Endodermal cell (in vitro differentiated cells): ENCODE measurements at regions not wholly inside any gene's neighbourhood (a gene's known extent, or its start where the extent isn't known, plus 50 kb on each side); places are given as distances from the start of the nearest gene placed in this dataset.
"Not testable (repeated sequence)": the region's sequence is repeated elsewhere in the genome, so short reads cannot be mapped to it uniquely, and the experiment has no call there.

Source experiments
- DNase-seq: peaks from one replicate; pipeline ENCODE4 v3.0.0-alpha.2; 2017
- H3K27ac ChIP-seq: 2 replicates; pipeline ENCODE4 v1.5.1; 2013; ENCODE audit warnings: mild to moderate bottlenecking, low read depth, low read length, moderate library complexity
- H3K27me3 ChIP-seq: 2 replicates; pipeline ENCODE4 v1.6.1; 2013; ENCODE audit warnings: mild to moderate bottlenecking, low read length, moderate library complexity; ENCODE audit not compliant: insufficient read depth, control insufficient read depth, poor library complexity, severe bottlenecking
- H3K36me3 ChIP-seq: 2 replicates; pipeline ENCODE4 v1.7.0; 2013; ENCODE audit warnings: mild to moderate bottlenecking, low read length, moderate library complexity; ENCODE audit not compliant: control insufficient read depth, insufficient read depth
- H3K4me1 ChIP-seq: one replicate; pipeline ENCODE4 v1.7.0; 2013; ENCODE audit warnings: low read length; ENCODE audit not compliant: control insufficient read depth, insufficient read depth
- H3K4me3 ChIP-seq: 2 replicates; pipeline ENCODE4 v1.5.1; 2013; ENCODE audit warnings: mild to moderate bottlenecking, low read length, moderate library complexity
- H3K9ac ChIP-seq: 2 replicates; pipeline ENCODE4 v1.6.1; 2013; ENCODE audit warnings: mild to moderate bottlenecking, low read length, moderate library complexity; ENCODE audit not compliant: poor library complexity, severe bottlenecking; ENCODE audit errors: extremely low read depth
- H3K9me3 ChIP-seq: 2 replicates; pipeline ENCODE4 v1.6.1; 2013; ENCODE audit warnings: mild to moderate bottlenecking, low read length, moderate library complexity; ENCODE audit not compliant: control insufficient read depth
- H3K27ac Mint-ChIP-seq: 2 replicates; pipeline ENCODE4 v1.8.0; 2020; ENCODE audit warnings: mixed read lengths
- H3K27me3 Mint-ChIP-seq: 2 replicates; pipeline ENCODE4 v1.8.0; 2021; ENCODE audit warnings: mild to moderate bottlenecking, mixed read lengths; ENCODE audit not compliant: insufficient read depth
- H3K36me3 Mint-ChIP-seq: 2 replicates; pipeline ENCODE4 v1.8.0; 2020; ENCODE audit warnings: low read depth, mixed read lengths
- H3K4me1 Mint-ChIP-seq: 2 replicates; pipeline ENCODE4 v1.8.0; 2020; ENCODE audit warnings: mixed read lengths
- H3K4me3 Mint-ChIP-seq: 2 replicates; pipeline ENCODE4 v1.8.0; 2020; ENCODE audit warnings: mild to moderate bottlenecking, moderate library complexity, mixed read lengths
- H3K9me3 Mint-ChIP-seq: 2 replicates; pipeline ENCODE4 v1.8.0; 2020; ENCODE audit warnings: mild to moderate bottlenecking, mixed read lengths
- WGBS, 2 experiments: methylation state at CpG; one replicate each; pipeline versions ENCODE4 v1.1.5 to v1.1.7; 2013; ENCODE audit warnings: missing lambda C conversion rate in 2 of 2, mixed read lengths in 1 of 2; ENCODE audit not compliant: insufficient coverage in 1 of 2, insufficient read length in 1 of 2; 5-methylcytosine and 5-hydroxymethylcytosine counted together
- TF ChIP-seq, protein P1 (sequence below): fragments of 200-600 bp; sonication (generic); conservative IDR thresholded peaks from 2 replicates; pipeline ENCODE4 v1.5.0; 2021; ENCODE audit warnings: antibody characterized with exemption, mild to moderate bottlenecking

DNA sequence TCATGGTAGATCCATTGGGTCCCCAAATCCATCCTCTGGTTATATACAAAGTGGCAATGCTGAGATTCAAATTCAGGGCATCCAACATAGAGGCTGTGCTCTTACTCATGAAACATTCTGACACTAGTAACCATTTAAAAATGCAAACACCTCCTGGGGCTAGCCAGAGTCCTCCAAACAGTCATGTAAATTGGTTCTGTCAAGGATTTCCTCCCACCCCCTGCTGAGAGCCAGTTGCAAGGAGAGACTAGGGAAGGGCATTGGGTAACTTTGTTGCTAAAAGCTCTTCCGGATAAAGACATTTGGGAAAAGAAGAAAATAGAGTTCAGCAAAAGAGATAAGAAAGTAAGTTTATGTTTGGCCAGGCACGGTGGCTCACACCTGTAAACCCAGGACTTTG lies 58.3 kb downstream of the ART5 start:
- H3K4me1 ChIP-seq, H3K9me3 ChIP-seq, H3K4me3 ChIP-seq, H3K36me3 ChIP-seq, H3K9me3 Mint-ChIP-seq, H3K27ac Mint-ChIP-seq, H3K27ac ChIP-seq, H3K27me3 ChIP-seq, H3K36me3 Mint-ChIP-seq, H3K4me3 Mint-ChIP-seq, H3K9ac ChIP-seq: not testable (repeated sequence)
- WGBS, 2 experiments: 50 to 56% methylated on average over 1 to 2 of the region's 2 CpGs
- Mint-ChIP-seq H3K27me3 (peaks cover 35% of the 10 kb centered on the region), H3K4me1 (peaks cover 33% of the 10 kb centered on the region)
- peak; percentile 83 for DNase-seq

GRCh38 chr11:3581389-3581725 lies 60.4 kb downstream of the ART5 start:
- not testable (repeated sequence) for DNase-seq, H3K9me3 ChIP-seq, H3K27me3 ChIP-seq, H3K27ac Mint-ChIP-seq, H3K9me3 Mint-ChIP-seq, H3K4me3 ChIP-seq, H3K9ac ChIP-seq, H3K36me3 ChIP-seq, H3K36me3 Mint-ChIP-seq, H3K27ac ChIP-seq, H3K4me1 ChIP-seq
- Mint-ChIP-seq H3K4me1 (peaks cover 34% of the 10 kb centered on the region), H3K4me3 (peak overlapping the region; percentile 71), H3K27me3 (peaks cover 31% of the 10 kb centered on the region)
- 49 to 70% methylated on average over 2 to 10 of the region's 10 CpGs for WGBS, 2 experiments

DNA sequence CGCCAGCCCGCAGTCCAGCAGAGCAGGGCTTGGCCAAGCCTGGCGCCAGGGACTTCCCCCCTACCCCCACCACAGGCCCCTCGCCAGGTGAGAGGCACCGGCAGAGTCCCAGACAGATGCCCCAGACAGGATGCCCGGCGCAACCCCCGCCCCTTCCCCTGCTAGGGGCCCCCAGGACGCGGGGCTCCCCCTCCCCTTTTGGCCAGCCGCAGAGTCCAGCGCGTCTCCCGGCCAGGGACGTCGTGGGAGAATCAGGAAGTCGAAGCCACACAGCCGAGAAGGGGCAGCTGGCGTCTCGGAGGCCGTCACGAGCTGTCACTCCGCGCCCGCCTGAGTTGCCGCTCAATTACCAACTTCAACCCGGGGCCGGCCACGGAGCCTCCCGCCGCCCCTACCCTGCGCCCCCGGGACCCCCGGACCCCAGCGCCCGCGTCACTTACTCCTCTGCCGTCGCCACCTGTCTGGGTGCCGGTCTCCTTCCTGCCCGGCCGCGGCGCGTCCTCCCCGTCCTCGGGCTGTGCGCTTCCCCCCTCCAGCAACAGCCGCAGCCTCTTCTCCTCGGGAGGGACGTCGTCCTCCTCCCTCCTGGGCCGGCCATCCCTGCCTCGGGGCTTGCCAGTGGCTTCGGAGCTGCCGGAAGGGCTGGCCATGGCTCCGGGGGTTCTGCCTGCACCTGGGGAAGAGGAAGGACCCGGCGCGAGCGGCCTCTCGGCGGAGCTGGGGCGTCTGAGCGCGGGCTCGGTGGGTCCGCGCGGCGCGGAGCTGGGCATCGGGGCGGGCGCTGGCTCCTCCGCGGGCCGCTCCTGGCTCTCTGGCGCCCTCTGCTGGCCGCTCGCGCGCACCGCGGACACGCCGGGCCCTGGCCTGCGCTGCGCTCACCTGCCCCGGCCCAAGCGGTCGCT lies 61.1 kb downstream of the ART5 start:
- not testable (repeated sequence) for H3K9me3 ChIP-seq, H3K4me1 ChIP-seq, H3K36me3 Mint-ChIP-seq, H3K27ac ChIP-seq, H3K27me3 ChIP-seq, H3K36me3 ChIP-seq, H3K9ac ChIP-seq, H3K27ac Mint-ChIP-seq, H3K9me3 Mint-ChIP-seq
- 1% methylated on average over 25 to 89 of the region's 92 CpGs for WGBS, 2 experiments
- Mint-ChIP-seq H3K4me3 (peak overlapping the region; percentile 71), H3K27me3 (peaks cover 31% of the 10 kb centered on the region), H3K4me1 (peaks cover 39% of the 10 kb centered on the region)
- peak; percentile 91 for DNase-seq
- H3K4me3 ChIP-seq: peak overlapping the region; percentile 81
- TF ChIP-seq, protein P1, sequence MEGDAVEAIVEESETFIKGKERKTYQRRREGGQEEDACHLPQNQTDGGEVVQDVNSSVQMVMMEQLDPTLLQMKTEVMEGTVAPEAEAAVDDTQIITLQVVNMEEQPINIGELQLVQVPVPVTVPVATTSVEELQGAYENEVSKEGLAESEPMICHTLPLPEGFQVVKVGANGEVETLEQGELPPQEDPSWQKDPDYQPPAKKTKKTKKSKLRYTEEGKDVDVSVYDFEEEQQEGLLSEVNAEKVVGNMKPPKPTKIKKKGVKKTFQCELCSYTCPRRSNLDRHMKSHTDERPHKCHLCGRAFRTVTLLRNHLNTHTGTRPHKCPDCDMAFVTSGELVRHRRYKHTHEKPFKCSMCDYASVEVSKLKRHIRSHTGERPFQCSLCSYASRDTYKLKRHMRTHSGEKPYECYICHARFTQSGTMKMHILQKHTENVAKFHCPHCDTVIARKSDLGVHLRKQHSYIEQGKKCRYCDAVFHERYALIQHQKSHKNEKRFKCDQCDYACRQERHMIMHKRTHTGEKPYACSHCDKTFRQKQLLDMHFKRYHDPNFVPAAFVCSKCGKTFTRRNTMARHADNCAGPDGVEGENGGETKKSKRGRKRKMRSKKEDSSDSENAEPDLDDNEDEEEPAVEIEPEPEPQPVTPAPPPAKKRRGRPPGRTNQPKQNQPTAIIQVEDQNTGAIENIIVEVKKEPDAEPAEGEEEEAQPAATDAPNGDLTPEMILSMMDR: peak; percentile 89

DNA sequence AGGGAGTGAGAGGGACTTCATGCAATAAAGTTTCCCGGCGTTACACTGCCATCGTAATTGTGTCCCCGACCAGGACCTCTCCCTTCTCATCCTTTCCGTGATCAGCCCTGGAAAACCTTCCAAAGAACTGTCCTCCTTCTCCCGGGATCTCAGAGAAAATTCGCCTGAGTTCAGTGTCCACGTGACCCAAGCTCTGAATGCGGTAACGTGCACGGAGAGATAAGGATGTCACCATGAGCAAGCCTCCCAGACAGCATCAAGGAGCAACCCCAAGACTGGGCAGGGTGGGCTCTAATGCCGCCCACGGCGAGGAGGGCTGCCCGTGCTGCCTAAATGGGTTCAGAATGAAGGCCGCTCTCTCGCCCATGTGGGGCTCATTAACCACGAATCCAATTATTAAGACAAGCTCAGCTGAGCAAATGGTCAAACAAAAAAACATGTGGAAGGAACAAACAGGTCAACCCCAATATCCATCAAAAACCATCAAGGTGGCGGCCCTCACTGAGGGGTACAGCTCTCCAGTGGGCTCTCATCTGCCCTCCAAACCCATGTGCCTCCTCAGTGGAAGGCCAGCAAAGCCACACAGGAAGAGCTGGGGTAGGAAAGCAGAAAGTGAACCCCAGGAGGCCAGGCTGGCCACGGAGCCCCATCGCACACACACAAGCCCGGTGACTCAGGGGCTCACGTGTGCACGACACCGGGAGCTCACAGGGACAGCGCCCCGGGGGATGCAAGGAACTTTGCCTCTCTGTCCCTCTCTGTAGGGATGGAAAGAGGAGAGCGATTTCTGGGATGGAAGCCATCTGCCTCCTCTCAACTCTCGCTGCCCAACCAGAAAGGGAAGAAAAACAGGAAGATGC lies 62.0 kb downstream of the ART5 start:
- Mint-ChIP-seq H3K4me3 (peak overlapping the region; percentile 71), H3K4me1 (peaks cover 39% of the 10 kb centered on the region), H3K27me3 (peaks cover 31% of the 10 kb centered on the region)
- H3K27ac Mint-ChIP-seq, H3K27me3 ChIP-seq, H3K27ac ChIP-seq, H3K4me1 ChIP-seq, H3K36me3 ChIP-seq, H3K9ac ChIP-seq, DNase-seq, H3K9me3 ChIP-seq, H3K9me3 Mint-ChIP-seq, H3K36me3 Mint-ChIP-seq: not testable (repeated sequence)
- peak overlapping the region; percentile 81 for H3K4me3 ChIP-seq
- 61 to 71% methylated on average over 9 to 23 of the region's 29 CpGs for WGBS, 2 experiments

GRCh38 chr11:3576066-3576604 lies 65.7 kb downstream of the ART5 start:
- not testable (repeated sequence) for H3K36me3 Mint-ChIP-seq, H3K9ac ChIP-seq, DNase-seq, H3K9me3 ChIP-seq, H3K27ac Mint-ChIP-seq, H3K4me1 ChIP-seq, H3K27ac ChIP-seq, H3K4me3 Mint-ChIP-seq, H3K36me3 ChIP-seq, H3K9me3 Mint-ChIP-seq, H3K4me3 ChIP-seq, H3K27me3 ChIP-seq
- 67 to 88% methylated on average over 10 to 12 of the region's 12 CpGs for WGBS, 2 experiments
- Mint-ChIP-seq H3K27me3 (peaks cover 18% of the 10 kb centered on the region), H3K4me1 (peaks cover 17% of the 10 kb centered on the region)
